Choroid plexus epithelial cell (primary cell): ENCODE measurements at regions not wholly inside any gene's neighbourhood (a gene's known extent, or its start where the extent isn't known, plus 50 kb on each side); places are given as distances from the start of the nearest gene placed in this dataset.
"Not testable (repeated sequence)": the region's sequence is repeated elsewhere in the genome, so short reads cannot be mapped to it uniquely, and the experiment has no call there.

ENCODE experiments used
- DNase-seq: peaks from one replicate; pipeline ENCODE4 v3.0.0-alpha.2; 2010; ENCODE audit warnings: low read depth
- H3K4me3 ChIP-seq: 2 replicates; pipeline ENCODE4 v1.5.1; 2011; ENCODE audit warnings: low read depth, mild to moderate bottlenecking, control low read depth, low read length, moderate library complexity
- CTCF ChIP-seq: conservative IDR thresholded peaks from 2 replicates; pipeline ENCODE4 v1.5.1; 2011; ENCODE audit warnings: low read depth, mild to moderate bottlenecking, control low read depth, inconsistent platforms, low read length, moderate library complexity

GRCh38 chr5:143533475-143533874 lies 130.0 kb upstream of the NR3C1 start:
- TF ChIP-seq CTCF: no peak
- H3K4me3 ChIP-seq: no peak overlapping the region

GRCh38 chr5:143527808-143528207 lies 124.3 kb upstream of the NR3C1 start:
- peak; percentile 39 for DNase-seq
- no peak overlapping the region for H3K4me3 ChIP-seq
- TF ChIP-seq CTCF: no peak

More at GRCh38 chr5:143533475-143533874, 130.0 kb upstream of the NR3C1 start:
- no peak for DNase-seq

GRCh38 chr5:143525176-143525575 lies 121.7 kb upstream of the NR3C1 start:
- TF ChIP-seq CTCF: no peak
- no peak overlapping the region for H3K4me3 ChIP-seq
- no peak for DNase-seq

- no peak for TF ChIP-seq CTCF
- no peak overlapping the region for H3K4me3 ChIP-seq
- DNase-seq: no peak
Observed at GRCh38 chr5:143524338-143524945, 121.0 kb upstream of the NR3C1 start.

GRCh38 chr5:143521846-143522400 lies 118.4 kb upstream of the NR3C1 start:
- H3K4me3 ChIP-seq: no peak overlapping the region
- TF ChIP-seq CTCF: no peak
- DNase-seq: no peak

- no peak for DNase-seq
- H3K4me3 ChIP-seq: no peak overlapping the region
- TF ChIP-seq CTCF: no peak
Observed at GRCh38 chr5:143521141-143521540, 117.7 kb upstream of the NR3C1 start.

- not testable (repeated sequence) for H3K4me3 ChIP-seq, DNase-seq
Observed at GRCh38 chr5:143519215-143519614, 115.7 kb upstream of the NR3C1 start.

- DNase-seq, H3K4me3 ChIP-seq: not testable (repeated sequence)
Observed at GRCh38 chr5:143517824-143518223, 114.3 kb upstream of the NR3C1 start.
